ENCODE measurements at regions not wholly inside any gene's neighbourhood (a gene's known extent, or its start where the extent isn't known, plus 50 kb on each side); places are given as distances from the start of the nearest gene placed in this dataset.

GRCh38 chr3:34411596-34411995, 613.2 kb downstream of the PDCD6IP start:
- DNase-seq (ENCODE audit: low read depth) = no peak
- no peak overlapping the region for H3K4me3 ChIP-seq (ENCODE audit: low read length)
- TF ChIP-seq, protein P1, sequence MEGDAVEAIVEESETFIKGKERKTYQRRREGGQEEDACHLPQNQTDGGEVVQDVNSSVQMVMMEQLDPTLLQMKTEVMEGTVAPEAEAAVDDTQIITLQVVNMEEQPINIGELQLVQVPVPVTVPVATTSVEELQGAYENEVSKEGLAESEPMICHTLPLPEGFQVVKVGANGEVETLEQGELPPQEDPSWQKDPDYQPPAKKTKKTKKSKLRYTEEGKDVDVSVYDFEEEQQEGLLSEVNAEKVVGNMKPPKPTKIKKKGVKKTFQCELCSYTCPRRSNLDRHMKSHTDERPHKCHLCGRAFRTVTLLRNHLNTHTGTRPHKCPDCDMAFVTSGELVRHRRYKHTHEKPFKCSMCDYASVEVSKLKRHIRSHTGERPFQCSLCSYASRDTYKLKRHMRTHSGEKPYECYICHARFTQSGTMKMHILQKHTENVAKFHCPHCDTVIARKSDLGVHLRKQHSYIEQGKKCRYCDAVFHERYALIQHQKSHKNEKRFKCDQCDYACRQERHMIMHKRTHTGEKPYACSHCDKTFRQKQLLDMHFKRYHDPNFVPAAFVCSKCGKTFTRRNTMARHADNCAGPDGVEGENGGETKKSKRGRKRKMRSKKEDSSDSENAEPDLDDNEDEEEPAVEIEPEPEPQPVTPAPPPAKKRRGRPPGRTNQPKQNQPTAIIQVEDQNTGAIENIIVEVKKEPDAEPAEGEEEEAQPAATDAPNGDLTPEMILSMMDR (conservative IDR thresholded peaks at IDR 0.05; ENCODE audit: low read depth, low read length) = no peak

GRCh38 chr3:34419801-34420200, 621.4 kb downstream of the PDCD6IP start:
- H3K4me3 ChIP-seq (ENCODE audit: low read length) = no peak overlapping the region
- TF ChIP-seq, protein P1 (conservative IDR thresholded peaks at IDR 0.05; ENCODE audit: low read depth, low read length) = no peak
- no peak for DNase-seq (ENCODE audit: low read depth)

DNA sequence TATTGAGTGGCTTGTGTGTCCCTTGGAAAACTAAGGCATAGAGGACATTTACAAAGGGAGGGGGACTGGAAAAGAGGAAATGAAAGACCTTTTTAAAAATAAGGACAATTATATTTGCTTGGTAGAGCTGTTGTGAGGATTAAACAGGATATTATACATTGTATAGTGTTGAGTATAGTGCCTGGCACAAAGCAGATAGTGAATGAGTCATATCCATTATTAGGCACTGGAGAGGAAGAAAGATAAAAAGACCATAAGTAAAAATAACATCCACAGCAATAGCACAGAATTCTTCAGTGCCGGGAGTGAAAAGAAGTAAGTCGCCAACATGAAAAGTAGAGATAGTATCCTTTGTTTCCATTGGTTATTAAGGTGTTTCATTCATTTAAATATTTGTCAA, 623.3 kb downstream of the PDCD6IP start:
- peak; percentile 8 for DNase-seq (ENCODE audit: low read depth)
- H3K4me3 ChIP-seq (ENCODE audit: low read length) = no peak overlapping the region
- TF ChIP-seq, protein P1 (conservative IDR thresholded peaks at IDR 0.05; ENCODE audit: low read depth, low read length) = no peak

- no peak overlapping the region for H3K4me3 ChIP-seq (ENCODE audit: low read length)
- TF ChIP-seq, protein P1 (conservative IDR thresholded peaks at IDR 0.05; ENCODE audit: low read depth, low read length) = no peak
- DNase-seq (ENCODE audit: low read depth) = no peak
These were observed 641.4 kb downstream of the PDCD6IP start for GRCh38 chr3:34439796-34440195.

GRCh38 chr3:34444137-34444536, 645.7 kb downstream of the PDCD6IP start:
- DNase-seq (ENCODE audit: low read depth) = no peak
- no peak overlapping the region for H3K4me3 ChIP-seq (ENCODE audit: low read length)
- TF ChIP-seq, protein P1 (conservative IDR thresholded peaks at IDR 0.05; ENCODE audit: low read depth, low read length) = no peak

DNA sequence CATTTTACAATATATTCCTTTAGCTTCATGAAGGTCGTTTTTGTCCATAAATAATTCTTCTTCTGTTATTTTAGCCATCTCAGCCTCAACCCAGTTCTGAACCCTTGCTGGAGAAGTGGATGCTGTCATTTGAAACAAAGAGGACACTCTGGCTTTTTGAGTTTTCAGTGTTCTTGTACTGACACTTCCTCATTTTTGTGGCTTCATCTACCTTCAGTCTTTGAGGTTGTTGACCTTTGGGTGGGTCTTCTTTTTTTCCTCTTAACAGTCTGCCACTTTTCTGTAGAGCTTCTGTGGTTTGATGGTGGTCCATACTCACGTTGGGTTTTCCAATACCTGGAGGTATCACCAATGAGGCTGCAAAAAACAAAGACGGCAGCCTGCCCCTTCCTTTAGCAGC, 650.9 kb downstream of the PDCD6IP start:
- no peak overlapping the region for H3K4me3 ChIP-seq (ENCODE audit: low read length)
- TF ChIP-seq, protein P1 (conservative IDR thresholded peaks at IDR 0.05; ENCODE audit: low read depth, low read length) = no peak
- no peak for DNase-seq (ENCODE audit: low read depth)

DNA sequence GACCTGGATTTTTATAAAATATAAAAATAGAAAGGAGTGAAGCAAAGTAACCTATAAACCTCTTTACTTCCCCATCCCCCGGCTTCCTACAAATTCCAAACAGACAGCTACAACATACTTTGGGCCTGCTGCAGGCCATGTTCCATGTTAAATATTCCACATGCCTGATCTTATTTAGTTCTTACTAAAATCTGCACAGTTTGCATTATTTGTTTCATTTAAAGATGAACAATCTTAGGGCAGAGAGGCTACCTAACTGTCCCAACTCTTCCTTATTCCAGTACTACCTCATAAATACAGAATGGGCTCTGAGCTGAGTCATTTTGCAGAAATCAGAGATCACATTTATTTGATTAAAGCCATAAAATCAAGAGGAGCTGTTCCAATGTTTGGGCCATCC, 665.0 kb downstream of the PDCD6IP start:
- no peak overlapping the region for H3K4me3 ChIP-seq (ENCODE audit: low read length)
- TF ChIP-seq, protein P1 (conservative IDR thresholded peaks at IDR 0.05; ENCODE audit: low read depth, low read length) = no peak
- DNase-seq (ENCODE audit: low read depth) = no peak

Measured in retinal pigment epithelial cell (primary cell).